Activated CD8-positive, alpha-beta memory T cell treated with anti-CD3 and anti-CD28 coated beads for 1 hour (primary cell): ENCODE measurements at regions not wholly inside any gene's neighbourhood (a gene's known extent, or its start where the extent isn't known, plus 50 kb on each side); places are given as distances from the start of the nearest gene placed in this dataset.
"Not testable (repeated sequence)": the region's sequence is repeated elsewhere in the genome, so short reads cannot be mapped to it uniquely, and the experiment has no call there.

Source experiments
- DNase-seq, 2 donors: peaks; one replicate each; pipeline ENCODE4 v3.0.0-alpha.2; 2020; ENCODE audit warnings: low read depth in 1 of 2; ENCODE audit errors: extremely low read depth in 1 of 2

DNA sequence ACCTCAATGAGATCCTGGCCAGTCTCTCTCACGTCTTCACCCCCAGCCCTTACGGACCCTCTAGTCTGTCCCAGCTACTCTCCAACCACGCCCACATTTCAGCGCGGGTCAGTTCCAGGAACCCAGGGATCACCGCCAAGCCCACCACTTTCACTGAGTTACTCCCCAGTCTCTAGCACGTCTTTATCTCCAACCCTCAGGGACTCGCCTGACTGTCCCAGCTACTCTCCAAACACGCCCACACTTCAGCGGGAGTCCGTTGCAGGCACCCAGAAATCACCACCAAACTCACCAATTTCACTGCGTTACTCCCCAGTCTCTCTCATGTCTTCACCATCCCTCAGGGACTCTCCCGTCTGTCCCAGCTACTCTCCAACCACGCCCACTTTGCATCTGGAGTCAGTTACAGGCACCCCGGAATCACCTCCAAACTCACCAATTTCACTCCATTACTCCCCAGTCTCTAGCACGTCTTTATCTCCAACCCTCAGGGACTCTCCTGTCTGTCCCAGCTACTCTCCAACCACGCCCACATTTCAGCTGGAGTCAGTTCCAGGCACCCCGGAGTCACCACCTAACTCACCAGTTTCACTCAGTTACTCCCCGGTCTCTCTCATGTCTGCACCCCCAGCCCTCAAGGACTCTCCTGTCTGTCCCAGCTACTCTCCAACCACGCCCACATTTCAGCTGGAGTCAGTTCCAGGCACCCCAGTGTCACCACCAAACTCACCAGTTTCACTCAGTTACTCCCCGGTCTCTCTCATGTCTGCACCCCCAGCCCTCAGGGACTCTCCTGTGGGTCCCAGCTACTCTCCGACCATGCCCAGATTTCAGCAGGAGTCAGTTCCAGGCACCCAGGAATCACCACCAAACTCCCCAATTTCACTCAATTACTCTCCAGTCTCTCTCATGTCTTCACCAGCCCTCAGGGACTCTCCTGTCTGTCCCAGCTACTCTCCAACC, 336.8 kb downstream of the CWH43 start:
- DNase-seq = not testable (repeated sequence)

DNA sequence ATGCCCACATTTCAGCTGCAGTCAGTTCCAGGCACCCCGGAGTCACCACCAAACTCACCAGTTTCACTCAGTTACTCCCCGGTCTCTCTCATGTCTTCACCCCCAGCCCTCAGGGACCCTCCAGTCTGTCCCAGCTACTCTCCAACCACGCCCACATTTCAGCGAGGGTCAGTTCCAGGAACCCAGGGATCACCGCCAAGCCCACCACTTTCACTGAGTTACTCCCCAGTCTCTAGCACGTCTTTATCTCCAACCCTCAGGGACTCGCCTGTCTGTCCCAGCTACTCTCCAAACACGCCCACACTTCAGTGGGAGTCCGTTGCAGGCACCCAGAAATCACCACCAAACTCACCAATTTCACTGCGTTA, 337.5 kb downstream of the CWH43 start:
- DNase-seq = not testable (repeated sequence)
